ENCODE measurements at regions not wholly inside any gene's neighbourhood (a gene's known extent, or its start where the extent isn't known, plus 50 kb on each side); places are given as distances from the start of the nearest gene placed in this dataset.

- TF ChIP-seq, protein P1, sequence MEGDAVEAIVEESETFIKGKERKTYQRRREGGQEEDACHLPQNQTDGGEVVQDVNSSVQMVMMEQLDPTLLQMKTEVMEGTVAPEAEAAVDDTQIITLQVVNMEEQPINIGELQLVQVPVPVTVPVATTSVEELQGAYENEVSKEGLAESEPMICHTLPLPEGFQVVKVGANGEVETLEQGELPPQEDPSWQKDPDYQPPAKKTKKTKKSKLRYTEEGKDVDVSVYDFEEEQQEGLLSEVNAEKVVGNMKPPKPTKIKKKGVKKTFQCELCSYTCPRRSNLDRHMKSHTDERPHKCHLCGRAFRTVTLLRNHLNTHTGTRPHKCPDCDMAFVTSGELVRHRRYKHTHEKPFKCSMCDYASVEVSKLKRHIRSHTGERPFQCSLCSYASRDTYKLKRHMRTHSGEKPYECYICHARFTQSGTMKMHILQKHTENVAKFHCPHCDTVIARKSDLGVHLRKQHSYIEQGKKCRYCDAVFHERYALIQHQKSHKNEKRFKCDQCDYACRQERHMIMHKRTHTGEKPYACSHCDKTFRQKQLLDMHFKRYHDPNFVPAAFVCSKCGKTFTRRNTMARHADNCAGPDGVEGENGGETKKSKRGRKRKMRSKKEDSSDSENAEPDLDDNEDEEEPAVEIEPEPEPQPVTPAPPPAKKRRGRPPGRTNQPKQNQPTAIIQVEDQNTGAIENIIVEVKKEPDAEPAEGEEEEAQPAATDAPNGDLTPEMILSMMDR (conservative IDR thresholded peaks at IDR 0.05; ENCODE audit: low read length), result no peak
- TF ChIP-seq EZH2phosphoT487 (IDR thresholded peaks at IDR 0.05; ENCODE audit: borderline replicate concordance, low read depth, low read length), result no peak
Observed at GRCh38 chr21:43333298-43334062, 93.5 kb downstream of the SIK1 start.
